KOPT-K1 (cell line): ENCODE measurements at regions not wholly inside any gene's neighbourhood (a gene's known extent, or its start where the extent isn't known, plus 50 kb on each side); places are given as distances from the start of the nearest gene placed in this dataset.

Source experiments
- H3K27ac ChIP-seq: fragments of 200-600 bp; sonication (generic); 2 replicates; pipeline ENCODE4 v1.5.1; 2016; ENCODE audit warnings: antibody characterized with exemption, mild to moderate bottlenecking, low read depth, low read length; ENCODE audit not compliant: poor library complexity, severe bottlenecking
- H3K36me3 ChIP-seq: fragments of 200-600 bp; sonication (generic); 2 replicates; pipeline ENCODE4 v1.5.1; 2017; ENCODE audit warnings: antibody characterized with exemption, mild to moderate bottlenecking, low read length, moderate library complexity; ENCODE audit not compliant: insufficient read depth
- H3K9me3 ChIP-seq: fragments of 200-600 bp; sonication (generic); 2 replicates; pipeline ENCODE4 v1.5.1; 2017; ENCODE audit warnings: antibody characterized with exemption, low read length, mild to moderate bottlenecking; ENCODE audit not compliant: insufficient read depth, poor library complexity, severe bottlenecking

- Histone ChIP-seq H3K36me3 (no peaks in the 10 kb centered on the region), H3K27ac (no peak overlapping the region), H3K9me3 (peaks cover 13% of the 10 kb centered on the region)
Measured at GRCh38 chr13:19071161-19071936, 110.3 kb downstream of the TUBA3C start.

GRCh38 chr13:19070398-19070735 is 111.3 kb downstream of the TUBA3C start:
- Histone ChIP-seq H3K36me3 (no peaks in the 10 kb centered on the region), H3K27ac (no peak overlapping the region), H3K9me3 (peaks cover 13% of the 10 kb centered on the region)

- Histone ChIP-seq H3K36me3 (no peaks in the 10 kb centered on the region), H3K9me3 (peaks cover 13% of the 10 kb centered on the region), H3K27ac (no peak overlapping the region)
Measured at GRCh38 chr13:19069684-19070397, 111.8 kb downstream of the TUBA3C start.

- Histone ChIP-seq H3K9me3 (peaks cover 23% of the 10 kb centered on the region), H3K27ac (no peak overlapping the region), H3K36me3 (no peaks in the 10 kb centered on the region)
Measured at GRCh38 chr13:19068691-19069090, 112.9 kb downstream of the TUBA3C start.

- H3K36me3 ChIP-seq, result no peaks in the 10 kb centered on the region
- no peak overlapping the region for H3K27ac ChIP-seq
- peaks cover 31% of the 10 kb centered on the region for H3K9me3 ChIP-seq
Measured at GRCh38 chr13:19067767-19068166, 113.9 kb downstream of the TUBA3C start.

- H3K36me3 ChIP-seq, result no peaks in the 10 kb centered on the region
- H3K9me3 ChIP-seq, result peaks cover 67% of the 10 kb centered on the region
- no peak overlapping the region for H3K27ac ChIP-seq
Measured at GRCh38 chr13:19062801-19063200, 118.8 kb downstream of the TUBA3C start.

- Histone ChIP-seq H3K36me3 (no peaks in the 10 kb centered on the region), H3K9me3 (peaks cover 74% of the 10 kb centered on the region), H3K27ac (no peak overlapping the region)
Measured at GRCh38 chr13:19062019-19062646, 119.5 kb downstream of the TUBA3C start.

GRCh38 chr13:19061278-19061677 is 120.3 kb downstream of the TUBA3C start:
- peaks cover 82% of the 10 kb centered on the region for H3K9me3 ChIP-seq
- no peak overlapping the region for H3K27ac ChIP-seq
- no peaks in the 10 kb centered on the region for H3K36me3 ChIP-seq

GRCh38 chr13:19060311-19061002 is 121.2 kb downstream of the TUBA3C start:
- Histone ChIP-seq H3K36me3 (no peaks in the 10 kb centered on the region), H3K9me3 (peaks cover 90% of the 10 kb centered on the region), H3K27ac (no peak overlapping the region)

GRCh38 chr13:19059016-19059780 is 122.4 kb downstream of the TUBA3C start:
- no peaks in the 10 kb centered on the region for H3K36me3 ChIP-seq
- peaks cover 85% of the 10 kb centered on the region for H3K9me3 ChIP-seq

GRCh38 chr13:19058566-19058965 is 123.1 kb downstream of the TUBA3C start:
- Histone ChIP-seq H3K27ac (no peak overlapping the region), H3K36me3 (no peaks in the 10 kb centered on the region), H3K9me3 (peaks cover 79% of the 10 kb centered on the region)

More at GRCh38 chr13:19059016-19059780, 122.4 kb downstream of the TUBA3C start:
- H3K27ac ChIP-seq, result no peak overlapping the region

- Histone ChIP-seq H3K9me3 (peaks cover 72% of the 10 kb centered on the region), H3K27ac (no peak overlapping the region), H3K36me3 (no peaks in the 10 kb centered on the region)
Measured at GRCh38 chr13:19057588-19058340, 123.9 kb downstream of the TUBA3C start.

GRCh38 chr13:19056984-19057490 is 124.6 kb downstream of the TUBA3C start:
- Histone ChIP-seq H3K36me3 (no peaks in the 10 kb centered on the region), H3K27ac (no peak overlapping the region), H3K9me3 (peaks cover 69% of the 10 kb centered on the region)
